ENCODE measurements at regions not wholly inside any gene's neighbourhood (a gene's known extent, or its start where the extent isn't known, plus 50 kb on each side); places are given as distances from the start of the nearest gene placed in this dataset.

- H3K27ac ChIP-seq = no peak overlapping the region
- TF ChIP-seq, protein P1, sequence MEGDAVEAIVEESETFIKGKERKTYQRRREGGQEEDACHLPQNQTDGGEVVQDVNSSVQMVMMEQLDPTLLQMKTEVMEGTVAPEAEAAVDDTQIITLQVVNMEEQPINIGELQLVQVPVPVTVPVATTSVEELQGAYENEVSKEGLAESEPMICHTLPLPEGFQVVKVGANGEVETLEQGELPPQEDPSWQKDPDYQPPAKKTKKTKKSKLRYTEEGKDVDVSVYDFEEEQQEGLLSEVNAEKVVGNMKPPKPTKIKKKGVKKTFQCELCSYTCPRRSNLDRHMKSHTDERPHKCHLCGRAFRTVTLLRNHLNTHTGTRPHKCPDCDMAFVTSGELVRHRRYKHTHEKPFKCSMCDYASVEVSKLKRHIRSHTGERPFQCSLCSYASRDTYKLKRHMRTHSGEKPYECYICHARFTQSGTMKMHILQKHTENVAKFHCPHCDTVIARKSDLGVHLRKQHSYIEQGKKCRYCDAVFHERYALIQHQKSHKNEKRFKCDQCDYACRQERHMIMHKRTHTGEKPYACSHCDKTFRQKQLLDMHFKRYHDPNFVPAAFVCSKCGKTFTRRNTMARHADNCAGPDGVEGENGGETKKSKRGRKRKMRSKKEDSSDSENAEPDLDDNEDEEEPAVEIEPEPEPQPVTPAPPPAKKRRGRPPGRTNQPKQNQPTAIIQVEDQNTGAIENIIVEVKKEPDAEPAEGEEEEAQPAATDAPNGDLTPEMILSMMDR (conservative IDR thresholded peaks at IDR 0.05) = no peak
- no peak for TF ChIP-seq ZFX (IDR thresholded peaks at IDR 0.05)
Observed at GRCh38 chr12:115405471-115405860, 721.5 kb upstream of the TBX3 start.

GRCh38 chr12:115404761-115405470 is 720.9 kb upstream of the TBX3 start:
- H3K27ac ChIP-seq = no peak overlapping the region

GRCh38 chr12:115403689-115404088 is 719.7 kb upstream of the TBX3 start:
- H3K27ac ChIP-seq = no peak overlapping the region
- no peak for TF ChIP-seq ZFX (IDR thresholded peaks at IDR 0.05)
- TF ChIP-seq, protein P1 (conservative IDR thresholded peaks at IDR 0.05) = no peak

More at GRCh38 chr12:115404761-115405470, 720.9 kb upstream of the TBX3 start:
- TF ChIP-seq, protein P1 (conservative IDR thresholded peaks at IDR 0.05) = no peak
- TF ChIP-seq ZFX (IDR thresholded peaks at IDR 0.05) = no peak

DNA sequence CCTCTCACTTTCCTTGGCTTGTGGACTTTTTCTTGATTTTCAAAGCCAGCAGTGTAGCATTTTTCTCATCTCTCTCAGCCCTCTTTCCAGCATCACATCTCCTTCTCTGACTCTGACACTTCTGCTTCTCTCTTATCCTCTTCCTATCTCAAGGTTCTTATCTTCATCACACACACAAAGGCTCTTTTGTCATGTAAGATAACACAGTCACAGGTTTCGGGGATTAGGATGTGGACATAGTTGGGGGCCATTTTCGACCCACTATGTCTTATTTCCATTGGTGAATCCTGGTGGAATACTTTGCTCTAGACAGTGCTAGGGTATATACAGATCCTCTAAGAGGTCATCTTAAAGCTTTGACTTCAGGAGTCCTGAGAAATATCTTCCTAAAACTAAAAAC is 719.3 kb upstream of the TBX3 start:
- TF ChIP-seq, protein P1 (conservative IDR thresholded peaks at IDR 0.05) = no peak
- no peak for TF ChIP-seq ZFX (IDR thresholded peaks at IDR 0.05)
- no peak overlapping the region for H3K27ac ChIP-seq

GRCh38 chr12:115402443-115403180 is 718.6 kb upstream of the TBX3 start:
- no peak overlapping the region for H3K27ac ChIP-seq
- no peak for TF ChIP-seq ZFX (IDR thresholded peaks at IDR 0.05)
- TF ChIP-seq, protein P1 (conservative IDR thresholded peaks at IDR 0.05) = no peak

DNA sequence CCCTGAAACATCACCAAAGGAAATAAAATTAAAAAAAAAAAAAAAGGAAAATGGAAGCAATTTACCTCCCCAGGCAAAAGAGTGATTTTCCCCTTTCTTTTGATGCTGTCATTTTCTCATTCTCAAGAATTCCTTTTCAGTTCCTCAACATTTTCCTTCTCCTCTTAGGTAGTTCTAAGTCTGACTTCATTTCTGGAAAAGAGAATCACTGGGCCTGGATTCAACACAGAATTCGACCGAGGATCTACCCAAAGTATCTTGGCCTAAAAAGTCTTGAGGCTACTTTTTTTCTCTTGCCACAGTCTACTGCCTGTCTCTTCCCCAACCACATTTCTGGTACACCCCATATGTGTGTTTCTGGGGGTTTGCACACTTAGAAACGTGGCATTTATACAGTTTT is 717.8 kb upstream of the TBX3 start:
- no peak overlapping the region for H3K27ac ChIP-seq
- TF ChIP-seq, protein P1 (conservative IDR thresholded peaks at IDR 0.05) = no peak
- TF ChIP-seq ZFX (IDR thresholded peaks at IDR 0.05) = no peak

- TF ChIP-seq, protein P1 (conservative IDR thresholded peaks at IDR 0.05) = no peak
- TF ChIP-seq ZFX (IDR thresholded peaks at IDR 0.05) = no peak
- H3K27ac ChIP-seq = no peak overlapping the region
Observed at GRCh38 chr12:115400011-115400410, 716.0 kb upstream of the TBX3 start.

Data from C4-2B (cell line).